SU-DHL-6 (cell line): ENCODE measurements at regions not wholly inside any gene's neighbourhood (a gene's known extent, or its start where the extent isn't known, plus 50 kb on each side); places are given as distances from the start of the nearest gene placed in this dataset.

Source experiments
- H2AFZ ChIP-seq: fragments of 200-600 bp; sonication (generic); 2 replicates; pipeline ENCODE4 v1.6.1; 2014; ENCODE audit warnings: low read depth, mild to moderate bottlenecking, moderate library complexity, mixed read lengths, antibody characterized with exemption, low read length; ENCODE audit not compliant: severe bottlenecking
- H3F3A ChIP-seq: fragments of 200-600 bp; shearing (Covaris generic); 2 replicates; pipeline ENCODE4 v1.6.0; 2016; ENCODE audit warnings: antibody characterized with exemption, mild to moderate bottlenecking; ENCODE audit not compliant: insufficient read depth
- H3K27ac ChIP-seq: fragments of 200-600 bp; sonication (generic); 2 replicates; pipeline ENCODE4 v1.5.1; 2016; ENCODE audit warnings: low read depth, mild to moderate bottlenecking, low read length, moderate library complexity, mixed read lengths
- H3K27me3 ChIP-seq: fragments of 200-600 bp; sonication (generic), shearing (Covaris generic); 2 replicates; pipeline ENCODE4 v1.6.0; 2014; ENCODE audit warnings: mild to moderate bottlenecking, low read length
- H3K36me3 ChIP-seq: fragments of 200-600 bp; sonication (generic); 2 replicates; pipeline ENCODE4 v1.6.1; 2014; ENCODE audit warnings: mild to moderate bottlenecking, low read length, mixed read lengths
- H3K4me2 ChIP-seq: fragments of 300-600, 200-600 bp; shearing (Covaris generic), sonication (generic); 2 replicates; pipeline ENCODE4 v1.6.0; 2014; ENCODE audit warnings: low read length, low read depth, mild to moderate bottlenecking; ENCODE audit not compliant: poor library complexity, severe bottlenecking
- H3K4me3 ChIP-seq: fragments of 200-600 bp; sonication (generic); 2 replicates; pipeline ENCODE4 v1.5.1; 2014; ENCODE audit warnings: antibody characterized with exemption, low read length, mild to moderate bottlenecking, mixed read lengths; ENCODE audit not compliant: insufficient read depth, poor library complexity, severe bottlenecking
- H3K79me2 ChIP-seq: fragments of 200-600 bp; sonication (generic); 2 replicates; pipeline ENCODE4 v1.6.1; 2014; ENCODE audit warnings: mild to moderate bottlenecking, low read length, moderate library complexity; ENCODE audit not compliant: insufficient read depth
- H3K9ac ChIP-seq: fragments of 200-600 bp; sonication (generic); 2 replicates; pipeline ENCODE4 v1.7.0; 2014; ENCODE audit warnings: mild to moderate bottlenecking, low read length
- H3K9me2 ChIP-seq: fragments of 200-600 bp; sonication (generic); replicated peaks from 2 replicates; pipeline ENCODE4 v1.6.1; 2014; ENCODE audit warnings: low read length; ENCODE audit not compliant: insufficient read depth
- H3K9me3 ChIP-seq: fragments of 200-600 bp; sonication (generic); 2 replicates; pipeline ENCODE4 v1.6.1; 2014; ENCODE audit warnings: low read length, mixed read lengths; ENCODE audit not compliant: insufficient read depth
- H4K20me1 ChIP-seq: fragments of 200-600 bp; sonication (generic); 2 replicates; pipeline ENCODE4 v1.6.1; 2014; ENCODE audit warnings: low read depth, mild to moderate bottlenecking, antibody characterized with exemption, low read length, moderate library complexity, mixed read lengths
- CTCF ChIP-seq: fragments of 200-600 bp; sonication (generic); IDR thresholded peaks from one replicate; pipeline ENCODE4 v1.5.1; 2017; ENCODE audit warnings: antibody characterized with exemption, mild to moderate bottlenecking, low read length, moderate library complexity; ENCODE audit not compliant: insufficient read depth, poor library complexity, severe bottlenecking
- EZH2phosphoT487 ChIP-seq: fragments of 200-600 bp; sonication (generic), shearing (Covaris generic); conservative IDR thresholded peaks from 2 replicates; pipeline ENCODE4 v1.6.1; 2018; ENCODE audit warnings: mild to moderate bottlenecking, antibody characterized with exemption, low read length, moderate library complexity, mixed read lengths

DNA sequence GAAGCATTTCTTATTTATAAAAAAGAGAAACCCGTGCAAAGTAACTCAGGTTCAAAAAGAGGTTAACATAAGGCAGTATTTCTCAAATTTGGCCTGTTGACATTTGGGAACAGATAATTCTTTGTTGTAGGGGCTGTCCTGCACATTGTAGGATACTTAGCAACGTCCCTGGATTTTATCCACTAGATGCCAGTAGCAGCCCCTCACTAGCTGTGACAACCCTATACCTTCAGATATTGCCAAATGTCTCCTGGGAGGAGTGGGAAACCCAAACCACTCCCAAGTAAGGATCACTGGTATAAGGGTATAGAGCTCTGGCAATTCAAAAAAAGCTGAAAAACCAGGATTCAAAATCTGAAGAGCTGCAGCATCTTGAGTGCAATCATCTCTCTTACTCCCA is 202.3 kb upstream of the PRKCQ start:
- no peak overlapping the region for H3K27ac ChIP-seq
- TF ChIP-seq CTCF = no peak
- no peaks in the 10 kb centered on the region for H3K9me3 ChIP-seq
- H2AFZ ChIP-seq = no peak overlapping the region
- no peaks in the 10 kb centered on the region for H3K79me2 ChIP-seq
- H3K4me3 ChIP-seq = no peak overlapping the region
- no peaks in the 10 kb centered on the region for H3F3A ChIP-seq
- H3K4me2 ChIP-seq = no peak overlapping the region
- no peaks in the 10 kb centered on the region for H4K20me1 ChIP-seq
- no peaks in the 10 kb centered on the region for H3K9me2 ChIP-seq
- H3K27me3 ChIP-seq = no peaks in the 10 kb centered on the region
- H3K36me3 ChIP-seq = no peaks in the 10 kb centered on the region
- no peak overlapping the region for H3K9ac ChIP-seq

- H3F3A ChIP-seq = no peaks in the 10 kb centered on the region
- H3K27me3 ChIP-seq = no peaks in the 10 kb centered on the region
- no peaks in the 10 kb centered on the region for H3K9me3 ChIP-seq
- H3K4me3 ChIP-seq = no peak overlapping the region
- H4K20me1 ChIP-seq = no peaks in the 10 kb centered on the region
- no peaks in the 10 kb centered on the region for H3K79me2 ChIP-seq
- H3K4me2 ChIP-seq = no peak overlapping the region
- no peaks in the 10 kb centered on the region for H3K36me3 ChIP-seq
- H3K27ac ChIP-seq = no peak overlapping the region
- no peak overlapping the region for H3K9ac ChIP-seq
- TF ChIP-seq CTCF (no peak), EZH2phosphoT487 (no peak)
- H2AFZ ChIP-seq = no peak overlapping the region
- no peaks in the 10 kb centered on the region for H3K9me2 ChIP-seq
These were observed 201.2 kb upstream of the PRKCQ start for GRCh38 chr10:6781133-6781770.

DNA sequence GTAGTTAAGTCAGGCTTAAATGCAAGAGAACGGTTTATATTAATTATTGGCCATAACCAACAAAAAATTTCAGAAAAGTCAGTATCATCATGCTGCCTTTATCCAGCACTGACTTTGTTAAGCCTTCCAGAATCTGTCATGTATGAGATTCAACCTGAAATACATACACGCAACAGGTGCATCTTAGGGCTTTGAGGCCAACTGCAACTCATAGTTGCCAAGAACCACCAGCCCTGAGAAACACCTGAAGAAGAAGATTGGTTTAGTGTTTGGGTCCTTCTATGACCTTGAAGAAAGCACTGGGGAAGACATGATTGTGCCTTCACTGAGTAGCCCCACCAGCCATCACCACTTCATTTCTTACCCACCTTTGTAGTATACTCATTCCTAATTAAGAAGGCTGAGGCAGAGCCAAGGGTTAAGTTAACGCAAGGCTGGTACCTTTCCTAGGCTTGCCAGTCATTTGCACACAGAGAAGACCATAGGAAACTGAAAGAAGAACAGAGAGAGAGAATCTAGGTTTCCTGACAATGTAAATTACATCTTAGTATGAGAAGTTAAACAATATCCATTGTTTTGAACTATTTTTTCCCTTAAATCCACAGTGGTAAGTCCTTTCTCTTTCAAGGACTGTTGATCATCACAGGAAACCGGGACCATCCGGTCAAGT is 200.1 kb upstream of the PRKCQ start:
- Histone ChIP-seq H4K20me1 (no peaks in the 10 kb centered on the region), H3K9me2 (no peaks in the 10 kb centered on the region), H3K4me2 (no peak overlapping the region), H3K79me2 (no peaks in the 10 kb centered on the region), H3K9ac (no peak overlapping the region), H3K9me3 (no peaks in the 10 kb centered on the region), H3K27ac (no peak overlapping the region), H2AFZ (no peak overlapping the region), H3K36me3 (no peaks in the 10 kb centered on the region), H3K4me3 (no peak overlapping the region), H3F3A (no peaks in the 10 kb centered on the region), H3K27me3 (no peaks in the 10 kb centered on the region)
- TF ChIP-seq CTCF = no peak
- TF ChIP-seq EZH2phosphoT487 = no peak
